Tibial nerve (tissue), 4 donors: ENCODE measurements at regions not wholly inside any gene's neighbourhood (a gene's known extent, or its start where the extent isn't known, plus 50 kb on each side); places are given as distances from the start of the nearest gene placed in this dataset.

Experiments used
- DNase-seq, 2 donors: peaks; one replicate each; pipeline ENCODE4 v3.0.0-alpha.2; 2019; ENCODE audit warnings: low spot score in 2 of 2
- H3K27ac ChIP-seq, 4 donors: fragments of 200-600 bp; sonication (generic) in 3 of 4; one replicate each; pipeline ENCODE4 v1.5.1; 2017 to 2019; ENCODE audit warnings: mild to moderate bottlenecking in 1 of 4
- H3K27me3 ChIP-seq, 2 donors: fragments of 200-600 bp; sonication (generic) in 1 of 2; one replicate each; pipeline versions ENCODE4 v1.5.1 to v1.6.0; 2017 to 2019
- H3K36me3 ChIP-seq, 3 donors: fragments of 200-600 bp; sonication (generic); one replicate each; pipeline ENCODE4 v1.5.1; 2018 to 2019
- H3K4me1 ChIP-seq, 4 donors: fragments of 200-600 bp; sonication (generic) in 3 of 4; one replicate each; pipeline ENCODE4 v1.5.1; 2017 to 2019
- H3K4me3 ChIP-seq, 4 donors: fragments of 200-600 bp; sonication (generic) in 3 of 4; one replicate each; pipeline ENCODE4 v1.5.1; 2017 to 2019; ENCODE audit warnings: mild to moderate bottlenecking in 1 of 4, moderate library complexity in 1 of 4
- H3K9me3 ChIP-seq, 4 donors: fragments of 200-600 bp; sonication (generic) in 3 of 4; one replicate each; pipeline ENCODE4 v1.5.1; 2017 to 2019
- EP300 ChIP-seq, 2 donors: sonication (generic); formaldehyde crosslinking; IDR thresholded peaks; one replicate each; pipeline ENCODE4 v1.6.1; 2017; ENCODE audit warnings: antibody characterized with exemption in 2 of 2, mild to moderate bottlenecking in 1 of 2
- POLR2A ChIP-seq, 2 donors: fragments of 450-650 bp; IDR thresholded peaks; one replicate each; pipeline ENCODE4 v1.6.1; 2017; ENCODE audit warnings: antibody characterized with exemption in 2 of 2, mild to moderate bottlenecking in 2 of 2, moderate library complexity in 2 of 2
- WGBS, 2 donors: methylation state at CpG; one replicate each; pipeline ENCODE4 v1.1.5; 2018; 5-methylcytosine and 5-hydroxymethylcytosine counted together
- TF ChIP-seq, protein P1 (sequence below), 5 experiments: fragments of 200-600 bp in 3 of 5; fragments of 450-650 bp in 2 of 5; sonication (generic) in 3 of 5; IDR thresholded peaks; one replicate each; pipeline ENCODE4 v1.5.1; 2016 to 2019; ENCODE audit warnings: antibody characterized with exemption in 5 of 5, mild to moderate bottlenecking in 3 of 5, moderate library complexity in 2 of 5

DNA sequence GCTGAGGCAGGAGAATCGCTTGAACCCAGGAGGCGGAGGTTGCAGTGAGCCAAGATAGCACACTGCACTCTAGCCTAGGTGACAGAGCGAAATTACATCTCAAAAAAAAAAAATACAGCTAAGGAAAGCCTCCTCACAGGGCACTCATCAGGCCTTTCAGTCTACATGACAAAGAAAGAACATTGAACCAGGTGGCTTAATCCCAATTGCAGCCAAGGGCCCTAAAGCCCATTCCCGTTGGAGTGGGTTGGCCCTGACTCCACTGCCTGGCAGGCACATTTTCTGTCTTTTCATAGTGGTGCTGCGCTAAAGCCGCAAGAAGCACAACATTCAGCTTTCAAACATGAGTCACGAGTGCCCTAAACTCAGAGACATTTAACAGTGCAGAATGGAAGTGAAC is 372.5 kb downstream of the RNF144A start:
- H3K4me1 ChIP-seq, result no peaks in the 10 kb centered on the region
- TF ChIP-seq EP300 (IDR thresholded peaks at IDR 0.05) (no peak), POLR2A (IDR thresholded peaks at IDR 0.05) (no peak)
- TF ChIP-seq, protein P1, sequence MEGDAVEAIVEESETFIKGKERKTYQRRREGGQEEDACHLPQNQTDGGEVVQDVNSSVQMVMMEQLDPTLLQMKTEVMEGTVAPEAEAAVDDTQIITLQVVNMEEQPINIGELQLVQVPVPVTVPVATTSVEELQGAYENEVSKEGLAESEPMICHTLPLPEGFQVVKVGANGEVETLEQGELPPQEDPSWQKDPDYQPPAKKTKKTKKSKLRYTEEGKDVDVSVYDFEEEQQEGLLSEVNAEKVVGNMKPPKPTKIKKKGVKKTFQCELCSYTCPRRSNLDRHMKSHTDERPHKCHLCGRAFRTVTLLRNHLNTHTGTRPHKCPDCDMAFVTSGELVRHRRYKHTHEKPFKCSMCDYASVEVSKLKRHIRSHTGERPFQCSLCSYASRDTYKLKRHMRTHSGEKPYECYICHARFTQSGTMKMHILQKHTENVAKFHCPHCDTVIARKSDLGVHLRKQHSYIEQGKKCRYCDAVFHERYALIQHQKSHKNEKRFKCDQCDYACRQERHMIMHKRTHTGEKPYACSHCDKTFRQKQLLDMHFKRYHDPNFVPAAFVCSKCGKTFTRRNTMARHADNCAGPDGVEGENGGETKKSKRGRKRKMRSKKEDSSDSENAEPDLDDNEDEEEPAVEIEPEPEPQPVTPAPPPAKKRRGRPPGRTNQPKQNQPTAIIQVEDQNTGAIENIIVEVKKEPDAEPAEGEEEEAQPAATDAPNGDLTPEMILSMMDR (IDR thresholded peaks at IDR 0.05), result no peak
- no peaks in the 10 kb centered on the region for H3K27me3 ChIP-seq
- H3K4me3 ChIP-seq, result no peak overlapping the region
- no peaks in the 10 kb centered on the region for H3K9me3 ChIP-seq
- 84 to 87% methylated on average over 7 of the region's 7 CpGs for WGBS, 2 donors
- no peak overlapping the region for H3K27ac ChIP-seq
- no peak for DNase-seq
- no peaks in the 10 kb centered on the region for H3K36me3 ChIP-seq

GRCh38 chr2:7292154-7292691 is 375.0 kb downstream of the RNF144A start:
- no peaks in the 10 kb centered on the region for H3K4me1 ChIP-seq
- 49 to 51% methylated on average over 7 of the region's 7 CpGs for WGBS, 2 donors
- H3K9me3 ChIP-seq, result no peaks in the 10 kb centered on the region
- TF ChIP-seq EP300 (IDR thresholded peaks at IDR 0.05), result no peak
- no peak for TF ChIP-seq POLR2A (IDR thresholded peaks at IDR 0.05)
- TF ChIP-seq, protein P1 (IDR thresholded peaks at IDR 0.05), result no peak
- no peak overlapping the region for H3K4me3 ChIP-seq
- H3K27me3 ChIP-seq, result no peaks in the 10 kb centered on the region
- H3K36me3 ChIP-seq, result no peaks in the 10 kb centered on the region
- no peak for DNase-seq
- H3K27ac ChIP-seq, result no peak overlapping the region

DNA sequence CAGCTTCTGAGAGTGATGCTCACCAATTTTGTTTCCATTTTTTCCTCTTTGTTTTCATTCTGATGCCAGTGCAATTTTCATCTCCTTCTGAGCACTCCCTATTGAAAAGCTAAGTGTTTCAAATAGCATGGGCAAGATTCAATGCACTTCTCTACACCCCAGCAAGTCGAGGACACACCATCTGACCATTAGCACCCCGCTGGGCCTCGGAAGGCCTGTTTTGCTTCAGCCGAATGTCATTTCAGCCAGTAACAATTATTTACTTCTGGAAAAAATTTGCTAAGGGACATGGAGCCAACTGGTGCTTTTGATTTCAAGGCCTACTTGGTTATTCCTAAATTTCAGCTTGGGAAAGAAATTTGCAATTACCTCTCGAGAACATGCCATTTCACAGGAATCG is 392.4 kb downstream of the RNF144A start:
- no peaks in the 10 kb centered on the region for H3K27me3 ChIP-seq
- 91 to 92% methylated on average over 6 of the region's 6 CpGs for WGBS, 2 donors

DNA sequence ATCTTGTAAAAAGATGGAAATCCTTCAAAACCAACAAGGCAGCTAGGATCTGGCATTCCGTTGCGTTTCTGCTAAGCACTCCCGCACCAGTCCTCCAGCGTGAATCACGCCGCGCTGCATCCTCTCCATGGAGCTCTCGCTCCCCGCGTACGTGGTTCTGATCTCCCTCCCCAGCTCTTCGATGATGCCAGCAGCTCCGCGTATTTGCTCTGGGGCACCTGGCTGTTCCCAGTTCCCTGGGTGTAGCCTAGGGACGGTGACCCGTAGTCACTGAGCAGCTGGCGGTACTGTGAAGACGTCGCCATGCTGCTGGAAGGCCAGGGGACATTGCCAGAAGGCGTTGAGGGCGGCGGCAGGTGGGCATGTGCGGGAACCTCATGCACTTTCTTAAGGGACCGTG is 407.5 kb downstream of the RNF144A start:
- no peak for DNase-seq

More for the DNA sequence above, 392.4 kb downstream of the RNF144A start:
- H3K4me3 ChIP-seq, result no peak overlapping the region
- no peaks in the 10 kb centered on the region for H3K36me3 ChIP-seq
- TF ChIP-seq POLR2A (IDR thresholded peaks at IDR 0.05), result no peak
- TF ChIP-seq EP300 (IDR thresholded peaks at IDR 0.05), result no peak
- TF ChIP-seq, protein P1 (IDR thresholded peaks at IDR 0.05), result no peak
- H3K4me1 ChIP-seq, result no peaks in the 10 kb centered on the region
- no peaks in the 10 kb centered on the region for H3K9me3 ChIP-seq
- no peak overlapping the region for H3K27ac ChIP-seq
- DNase-seq, result no peak

GRCh38 chr2:7325186-7325585 is 408.0 kb downstream of the RNF144A start:
- WGBS, 2 donors, result 92 to 96% methylated on average over 4 of the region's 4 CpGs

More for the DNA sequence above, 407.5 kb downstream of the RNF144A start:
- no peaks in the 10 kb centered on the region for H3K27me3 ChIP-seq
- no peak overlapping the region for H3K4me3 ChIP-seq
- 61 to 75% methylated on average over 24 of the region's 24 CpGs for WGBS, 2 donors
- H3K27ac ChIP-seq, result no peak overlapping the region
- no peaks in the 10 kb centered on the region for H3K4me1 ChIP-seq
- TF ChIP-seq POLR2A (IDR thresholded peaks at IDR 0.05), result no peak
- TF ChIP-seq EP300 (IDR thresholded peaks at IDR 0.05), result no peak
- TF ChIP-seq, protein P1 (IDR thresholded peaks at IDR 0.05), result no peak
- no peaks in the 10 kb centered on the region for H3K36me3 ChIP-seq
- no peaks in the 10 kb centered on the region for H3K9me3 ChIP-seq

DNA sequence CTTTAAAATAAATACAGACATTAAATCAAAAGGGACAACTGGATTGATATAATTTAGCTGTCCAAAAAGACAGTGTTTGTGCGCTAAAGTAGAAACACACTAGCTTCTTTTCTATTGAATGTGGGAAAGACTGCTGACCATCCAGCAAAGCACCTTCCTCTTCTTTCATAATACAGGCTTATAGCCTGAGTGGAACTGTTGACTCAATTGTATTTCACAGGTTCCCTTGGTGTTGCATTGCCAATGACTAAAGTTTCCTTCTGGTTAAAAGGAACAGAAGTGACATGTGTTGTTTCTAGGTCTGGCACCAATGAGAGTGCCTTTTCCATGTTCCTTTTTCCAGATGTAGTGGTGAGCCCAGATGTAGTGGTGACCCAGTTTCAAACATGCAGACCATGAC is 412.3 kb downstream of the RNF144A start:
- Histone ChIP-seq H3K27ac (no peak overlapping the region), H3K36me3 (no peaks in the 10 kb centered on the region), H3K4me3 (no peak overlapping the region), H3K9me3 (no peaks in the 10 kb centered on the region), H3K27me3 (no peaks in the 10 kb centered on the region), H3K4me1 (no peaks in the 10 kb centered on the region)
- DNase-seq, result no peak
- WGBS, 2 donors, result 92 to 96% methylated on average over 1 of the region's 1 CpG
- TF ChIP-seq EP300 (IDR thresholded peaks at IDR 0.05), result no peak
- TF ChIP-seq, protein P1 (IDR thresholded peaks at IDR 0.05), result no peak
- TF ChIP-seq POLR2A (IDR thresholded peaks at IDR 0.05), result no peak

More at GRCh38 chr2:7325186-7325585, 408.0 kb downstream of the RNF144A start:
- Histone ChIP-seq H3K4me1 (no peaks in the 10 kb centered on the region), H3K36me3 (no peaks in the 10 kb centered on the region), H3K9me3 (no peaks in the 10 kb centered on the region), H3K27ac (no peak overlapping the region), H3K27me3 (no peaks in the 10 kb centered on the region), H3K4me3 (no peak overlapping the region)
- TF ChIP-seq POLR2A (IDR thresholded peaks at IDR 0.05) (no peak), EP300 (IDR thresholded peaks at IDR 0.05) (no peak)
- no peak for DNase-seq
